Fibroblast of lung (primary cell): ENCODE measurements at regions not wholly inside any gene's neighbourhood (a gene's known extent, or its start where the extent isn't known, plus 50 kb on each side); places are given as distances from the start of the nearest gene placed in this dataset.

ENCODE experiments used
- DNase-seq, 2 donors: peaks; one replicate each; pipeline versions ENCODE4 v3.0.0 to v3.0.0-alpha.2; 2010; ENCODE audit warnings: low read depth in 2 of 2
- H2AFZ ChIP-seq: 2 replicates; pipeline ENCODE4 v1.5.1; 2012; ENCODE audit warnings: low read length, control low read depth, inconsistent platforms
- H3K27ac ChIP-seq: 2 replicates; pipeline ENCODE4 v1.5.1; 2011; ENCODE audit warnings: low read length, control low read depth; ENCODE audit not compliant: insufficient read depth
- H3K27me3 ChIP-seq: 2 replicates; pipeline ENCODE4 v1.5.1; 2011; ENCODE audit warnings: mild to moderate bottlenecking, low read length; ENCODE audit not compliant: control insufficient read depth, insufficient read depth
- H3K36me3 ChIP-seq: 2 replicates; pipeline ENCODE4 v1.5.1; 2011; ENCODE audit warnings: low read length; ENCODE audit not compliant: control insufficient read depth, insufficient read depth
- H3K4me1 ChIP-seq: 2 replicates; pipeline ENCODE4 v1.5.1; 2011; ENCODE audit warnings: low read length; ENCODE audit not compliant: control insufficient read depth, insufficient read depth; ENCODE audit errors: extremely low read depth
- H3K4me2 ChIP-seq: 2 replicates; pipeline ENCODE4 v1.5.1; 2011; ENCODE audit warnings: low read length, control low read depth; ENCODE audit not compliant: insufficient read depth; ENCODE audit errors: extremely low read depth
- H3K4me3 ChIP-seq, 4 experiments: fragments of 200-600 bp in 1 of 4; sonication (generic) in 1 of 4; replicated peaks in 1 of 4; 2 replicates each; pipeline ENCODE4 v1.5.1; 2011 to 2016; ENCODE audit warnings: low read length in 4 of 4, low read depth in 3 of 4, mild to moderate bottlenecking in 3 of 4, control low read depth in 2 of 4, inconsistent platforms in 1 of 4, mixed read lengths in 1 of 4; ENCODE audit not compliant: insufficient read depth in 1 of 4; ENCODE audit errors: control extremely low read depth in 1 of 4
- H3K79me2 ChIP-seq: 2 replicates; pipeline ENCODE4 v1.5.1; 2012; ENCODE audit warnings: mild to moderate bottlenecking, low read length, inconsistent platforms; ENCODE audit not compliant: control insufficient read depth, insufficient read depth
- H3K9ac ChIP-seq: 2 replicates; pipeline ENCODE4 v1.5.1; 2011; ENCODE audit warnings: mild to moderate bottlenecking, low read length, control low read depth; ENCODE audit not compliant: insufficient read depth
- H3K9me3 ChIP-seq: 2 replicates; pipeline ENCODE4 v1.5.1; 2012; ENCODE audit warnings: low read depth, low read length; ENCODE audit not compliant: control insufficient read depth, insufficient read depth
- H4K20me1 ChIP-seq: 2 replicates; pipeline ENCODE4 v1.5.1; 2011; ENCODE audit warnings: low read length; ENCODE audit not compliant: control insufficient read depth, insufficient read depth; ENCODE audit errors: extremely low read depth
- CTCF ChIP-seq, 2 donors: IDR thresholded peaks in 1 of 2; conservative IDR thresholded peaks in 1 of 2; 1 replicate in 1 of 2; 2 replicates in 1 of 2; pipeline ENCODE4 v1.5.1; 2011 to 2012; ENCODE audit warnings: low read length in 2 of 2, control low read depth in 1 of 2, inconsistent platforms in 1 of 2, low read depth in 1 of 2, mild to moderate bottlenecking in 1 of 2
- EZH2 ChIP-seq: IDR thresholded peaks from 2 replicates; pipeline ENCODE4 v1.5.1; 2012; ENCODE audit warnings: low read length, control low read depth, mild to moderate bottlenecking; ENCODE audit errors: missing control alignments

- Histone ChIP-seq H3K9ac (no peak overlapping the region), H3K27me3 (no peaks in the 10 kb centered on the region), H3K4me2 (no peak overlapping the region), H3K9me3 (no peaks in the 10 kb centered on the region), H4K20me1 (no peaks in the 10 kb centered on the region), H3K79me2 (no peaks in the 10 kb centered on the region), H3K4me1 (no peaks in the 10 kb centered on the region), H3K4me3 (no peak overlapping the region), H3K27ac (no peak overlapping the region), H2AFZ (no peak overlapping the region), H3K36me3 (no peaks in the 10 kb centered on the region)
- no peak for DNase-seq
- TF ChIP-seq CTCF (conservative IDR thresholded peaks at IDR 0.05 in 1 of 2, IDR thresholded peaks at IDR 0.05 in 1 of 2; ENCODE audit: low read depth in 1 of 2, low read length in 2 of 2) (no peak), EZH2 (no peak)
Measured at GRCh38 chr4:29559286-29559685, 1160.9 kb upstream of the PCDH7 start.

- no peaks in the 10 kb centered on the region for H3K27me3 ChIP-seq
- no peak overlapping the region for H3K4me2 ChIP-seq
- H3K36me3 ChIP-seq: no peaks in the 10 kb centered on the region
- no peak overlapping the region for H3K4me3 ChIP-seq
- no peaks in the 10 kb centered on the region for H3K79me2 ChIP-seq
- H3K4me1 ChIP-seq: no peaks in the 10 kb centered on the region
- no peak overlapping the region for H3K27ac ChIP-seq
- DNase-seq: no peak
- TF ChIP-seq EZH2: no peak
- no peak for TF ChIP-seq CTCF (conservative IDR thresholded peaks at IDR 0.05 in 1 of 2, IDR thresholded peaks at IDR 0.05 in 1 of 2; ENCODE audit: low read depth in 1 of 2, low read length in 2 of 2)
- H3K9me3 ChIP-seq: no peaks in the 10 kb centered on the region
- H4K20me1 ChIP-seq: no peaks in the 10 kb centered on the region
- no peak overlapping the region for H2AFZ ChIP-seq
- H3K9ac ChIP-seq: no peak overlapping the region
Measured at GRCh38 chr4:29560452-29560851, 1159.7 kb upstream of the PCDH7 start.

GRCh38 chr4:29565256-29565655, 1154.9 kb upstream of the PCDH7 start:
- no peak overlapping the region for H3K4me3 ChIP-seq

More at GRCh38 chr4:29565256-29565655, 1154.9 kb upstream of the PCDH7 start:
- no peak overlapping the region for H3K9ac ChIP-seq
- H2AFZ ChIP-seq: no peak overlapping the region
- H3K9me3 ChIP-seq: no peaks in the 10 kb centered on the region
- no peaks in the 10 kb centered on the region for H3K79me2 ChIP-seq
- no peak for DNase-seq
- H3K27me3 ChIP-seq: no peaks in the 10 kb centered on the region
- H3K4me2 ChIP-seq: no peak overlapping the region
- no peaks in the 10 kb centered on the region for H3K36me3 ChIP-seq
- TF ChIP-seq CTCF (conservative IDR thresholded peaks at IDR 0.05 in 1 of 2, IDR thresholded peaks at IDR 0.05 in 1 of 2; ENCODE audit: low read depth in 1 of 2, low read length in 2 of 2) (no peak), EZH2 (no peak)
- H3K27ac ChIP-seq: no peak overlapping the region
- H3K4me1 ChIP-seq: no peaks in the 10 kb centered on the region
- H4K20me1 ChIP-seq: no peaks in the 10 kb centered on the region
